Natural killer cell treated with Interleukin-12 subunit alpha and Interleukin-12 subunit beta and Interleukin-15 and Interleukin-18, amount 100 ng/mL, for 72 hours (primary cell): ENCODE measurements at regions not wholly inside any gene's neighbourhood (a gene's known extent, or its start where the extent isn't known, plus 50 kb on each side); places are given as distances from the start of the nearest gene placed in this dataset.
"Not testable (repeated sequence)": the region's sequence is repeated elsewhere in the genome, so short reads cannot be mapped to it uniquely, and the experiment has no call there.

Source experiments
- ATAC-seq, 2 donors: fragments of 150-1000 bp; cut with Tn5 transposase in 1 of 2; sonication (Bioruptor Pico), chemical (Tn5 transposase) in 1 of 2; 2 replicates each; pipeline ENCODE4 v1.10.0; 2021
- DNase-seq: peaks from one replicate; pipeline ENCODE4 v3.0.0; 2022; ENCODE audit warnings: low spot score
- H3K27ac Mint-ChIP-seq, 2 donors: 1 replicate in 1 of 2; 2 replicates in 1 of 2; pipeline ENCODE4 v1.8.0; 2022; ENCODE audit warnings: mixed read lengths in 2 of 2, mild to moderate bottlenecking in 1 of 2, moderate library complexity in 1 of 2
- H3K27me3 Mint-ChIP-seq, 2 donors: 1 replicate in 1 of 2; 2 replicates in 1 of 2; pipeline ENCODE4 v1.8.0; 2022; ENCODE audit warnings: mixed read lengths in 2 of 2
- H3K36me3 Mint-ChIP-seq: one replicate; pipeline ENCODE4 v1.8.0; 2022; ENCODE audit warnings: mixed read lengths
- H3K4me1 Mint-ChIP-seq, 2 donors: 1 replicate in 1 of 2; 2 replicates in 1 of 2; pipeline ENCODE4 v1.8.0; 2022; ENCODE audit warnings: low read depth in 2 of 2, mixed read lengths in 2 of 2, mild to moderate bottlenecking in 1 of 2
- H3K4me3 Mint-ChIP-seq: one replicate; pipeline ENCODE4 v1.8.0; 2022; ENCODE audit warnings: mixed read lengths
- H3K9me3 Mint-ChIP-seq: 2 replicates; pipeline ENCODE4 v1.8.0; 2022; ENCODE audit warnings: mixed read lengths

GRCh38 chr10:80720549-80720948, 182.8 kb downstream of the SH2D4B start:
- H3K27me3 Mint-ChIP-seq = peaks cover 0 to 2% of the 10 kb centered on the region in 2 donors
- no peak overlapping the region for H3K4me3 Mint-ChIP-seq
- H3K27ac Mint-ChIP-seq = no peak overlapping the region
- ATAC-seq = no peak
- no peaks in the 10 kb centered on the region for H3K9me3 Mint-ChIP-seq
- no peaks in the 10 kb centered on the region for H3K36me3 Mint-ChIP-seq
- DNase-seq = no peak
- H3K4me1 Mint-ChIP-seq = no peaks in the 10 kb centered on the region

- ATAC-seq, H3K27ac Mint-ChIP-seq, H3K9me3 Mint-ChIP-seq, H3K4me3 Mint-ChIP-seq, H3K4me1 Mint-ChIP-seq, H3K36me3 Mint-ChIP-seq, DNase-seq: not testable (repeated sequence)
- peaks cover 0 to 19% of the 10 kb centered on the region in 2 donors for H3K27me3 Mint-ChIP-seq
These were observed 190.7 kb downstream of the SH2D4B start for GRCh38 chr10:80728354-80728753.

DNA sequence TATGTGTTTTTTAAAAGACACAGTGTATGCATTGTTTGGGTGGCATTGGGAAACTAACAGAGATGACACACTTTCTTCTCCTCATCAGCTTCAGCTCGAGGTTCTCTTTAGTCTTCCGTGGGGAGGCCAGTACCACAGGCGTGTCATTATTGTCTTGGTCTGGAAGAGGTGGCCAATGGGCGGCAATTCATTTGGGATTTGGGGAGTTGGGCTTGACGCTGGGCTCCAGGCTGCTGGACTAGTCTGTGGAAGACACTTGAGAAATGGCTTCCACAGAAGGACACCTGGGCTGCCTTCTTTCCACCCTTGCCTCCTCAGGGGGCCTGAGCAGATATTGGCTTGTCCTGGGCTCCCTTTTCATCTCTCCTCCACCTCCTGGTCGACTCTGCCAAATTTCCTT, 192.2 kb downstream of the SH2D4B start:
- ATAC-seq = no peak
- H3K9me3 Mint-ChIP-seq = peaks cover 3% of the 10 kb centered on the region
- no peak overlapping the region for H3K4me3 Mint-ChIP-seq
- no peak overlapping the region for H3K27ac Mint-ChIP-seq
- H3K36me3 Mint-ChIP-seq = no peaks in the 10 kb centered on the region
- H3K4me1 Mint-ChIP-seq = no peaks in the 10 kb centered on the region
- peaks cover 0 to 19% of the 10 kb centered on the region in 2 donors for H3K27me3 Mint-ChIP-seq
- no peak for DNase-seq

GRCh38 chr10:80730522-80730921, 192.8 kb downstream of the SH2D4B start:
- no peak for ATAC-seq
- Mint-ChIP-seq H3K27me3 (peaks cover 0 to 19% of the 10 kb centered on the region in 2 donors), H3K27ac (no peak overlapping the region), H3K36me3 (no peaks in the 10 kb centered on the region), H3K4me1 (no peaks in the 10 kb centered on the region), H3K9me3 (peaks cover 3% of the 10 kb centered on the region), H3K4me3 (no peak overlapping the region)
- no peak for DNase-seq

DNA sequence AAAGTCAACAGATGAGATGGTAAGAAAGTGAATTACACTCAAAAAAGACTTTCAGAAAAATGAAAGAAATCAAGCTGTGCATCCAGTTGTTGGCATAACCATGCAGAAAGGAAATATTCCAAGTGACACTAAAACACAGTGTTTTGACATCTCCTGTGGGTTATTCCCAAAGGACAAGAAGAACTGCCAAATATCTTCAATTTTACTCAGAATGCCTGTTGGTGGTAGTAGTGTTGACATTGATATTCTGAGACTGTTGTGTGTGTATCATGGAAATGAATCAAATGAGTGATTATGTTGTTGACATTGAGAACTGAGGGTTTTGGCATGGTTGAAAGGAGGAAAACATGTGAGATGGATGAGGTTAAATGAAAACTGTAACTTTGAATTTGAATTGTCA, 196.9 kb downstream of the SH2D4B start:
- Mint-ChIP-seq H3K4me1 (no peaks in the 10 kb centered on the region), H3K4me3 (no peak overlapping the region), H3K27me3 (peaks cover 0 to 15% of the 10 kb centered on the region in 2 donors), H3K27ac (no peak overlapping the region), H3K36me3 (no peaks in the 10 kb centered on the region), H3K9me3 (no peaks in the 10 kb centered on the region)
- no peak for ATAC-seq
- DNase-seq = no peak

DNA sequence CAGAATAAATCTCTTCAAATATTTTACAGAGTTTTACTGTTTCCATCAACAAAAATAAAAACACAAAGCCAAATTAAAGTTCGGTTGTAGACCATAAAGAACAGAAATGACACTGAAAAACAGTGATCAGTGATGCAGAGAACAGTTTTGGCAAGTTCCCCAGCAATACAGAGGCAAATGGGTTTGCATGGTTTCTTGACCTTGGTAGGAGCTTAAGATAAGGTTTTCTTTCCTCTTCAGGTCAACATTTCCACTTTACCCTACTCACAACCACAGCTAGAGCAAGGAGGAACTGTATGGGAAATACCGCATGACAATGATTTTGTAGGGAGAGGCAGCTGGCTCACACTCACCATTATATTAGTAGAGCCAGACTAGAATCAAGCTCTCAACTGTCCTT, 199.5 kb downstream of the SH2D4B start:
- no peaks in the 10 kb centered on the region for H3K36me3 Mint-ChIP-seq
- H3K27me3 Mint-ChIP-seq = peaks cover 5 to 15% of the 10 kb centered on the region in 2 donors
- DNase-seq (no peak), ATAC-seq (no peak)
- H3K9me3 Mint-ChIP-seq = no peaks in the 10 kb centered on the region
- H3K4me3 Mint-ChIP-seq = no peak overlapping the region
- no peak overlapping the region for H3K27ac Mint-ChIP-seq
- no peaks in the 10 kb centered on the region for H3K4me1 Mint-ChIP-seq

DNA sequence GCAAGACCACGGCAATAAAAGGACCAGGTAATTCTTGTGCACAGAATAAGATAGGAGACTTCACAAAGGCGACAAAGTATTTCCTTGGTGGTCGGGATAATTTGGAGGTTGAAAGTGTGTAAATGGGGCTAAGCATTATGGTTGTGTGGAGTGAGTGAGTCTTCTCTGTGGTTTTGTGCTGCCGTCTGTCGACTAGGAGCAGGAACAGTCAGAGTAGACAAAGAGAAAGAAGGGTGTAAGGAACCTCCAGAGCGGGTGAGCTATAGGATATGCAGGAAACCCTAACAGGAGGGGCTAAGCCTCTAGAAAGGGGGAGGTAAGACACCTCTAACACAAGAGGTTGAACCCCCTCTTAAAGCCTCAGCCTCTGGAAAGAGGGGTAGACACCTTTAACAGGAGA, 201.6 kb downstream of the SH2D4B start:
- ATAC-seq = no peak
- H3K36me3 Mint-ChIP-seq = no peaks in the 10 kb centered on the region
- no peaks in the 10 kb centered on the region for H3K4me1 Mint-ChIP-seq
- no peaks in the 10 kb centered on the region for H3K9me3 Mint-ChIP-seq
- no peak overlapping the region for H3K27ac Mint-ChIP-seq
- H3K4me3 Mint-ChIP-seq = no peak overlapping the region
- peaks cover 5 to 26% of the 10 kb centered on the region in 2 donors for H3K27me3 Mint-ChIP-seq
- no peak for DNase-seq

GRCh38 chr10:80739963-80740715, 202.4 kb downstream of the SH2D4B start:
- DNase-seq = no peak
- Mint-ChIP-seq H3K27ac (no peak overlapping the region), H3K4me3 (no peak overlapping the region), H3K9me3 (no peaks in the 10 kb centered on the region), H3K36me3 (no peaks in the 10 kb centered on the region), H3K4me1 (no peaks in the 10 kb centered on the region), H3K27me3 (peaks cover 5 to 26% of the 10 kb centered on the region in 2 donors)
- no peak for ATAC-seq

DNA sequence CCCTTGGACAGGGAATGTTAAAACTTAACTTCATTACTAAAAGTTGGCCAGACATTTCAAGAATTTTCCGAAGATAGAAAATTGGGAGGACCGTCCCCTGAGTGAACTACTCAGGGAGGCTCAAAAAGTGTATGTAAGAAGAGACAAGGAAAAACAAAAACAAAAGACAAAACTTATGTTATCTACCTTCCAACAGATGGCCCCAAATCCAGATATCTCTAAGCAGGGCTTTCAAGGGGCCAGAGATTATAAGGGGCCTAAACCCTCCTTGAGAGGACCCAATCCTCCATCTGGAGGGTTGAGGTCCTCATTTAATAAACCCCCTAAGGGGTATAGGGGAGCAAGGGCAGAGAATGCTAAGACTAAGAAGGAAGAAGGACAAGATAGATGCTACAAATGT, 203.6 kb downstream of the SH2D4B start:
- H3K9me3 Mint-ChIP-seq = no peaks in the 10 kb centered on the region
- DNase-seq = no peak
- no peaks in the 10 kb centered on the region for H3K36me3 Mint-ChIP-seq
- H3K27me3 Mint-ChIP-seq = peaks cover 5 to 19% of the 10 kb centered on the region in 2 donors
- no peak for ATAC-seq
- H3K4me1 Mint-ChIP-seq = no peaks in the 10 kb centered on the region
- H3K4me3 Mint-ChIP-seq = no peak overlapping the region
- H3K27ac Mint-ChIP-seq = no peak overlapping the region

- Mint-ChIP-seq H3K27me3 (peaks cover 8 to 13% of the 10 kb centered on the region in 2 donors), H3K27ac (no peak overlapping the region), H3K4me1 (no peaks in the 10 kb centered on the region), H3K4me3 (no peak overlapping the region), H3K9me3 (peaks cover 4% of the 10 kb centered on the region), H3K36me3 (no peaks in the 10 kb centered on the region)
- DNase-seq = no peak
- no peak for ATAC-seq
These were observed 212.6 kb downstream of the SH2D4B start for GRCh38 chr10:80750268-80750667.

GRCh38 chr10:80751940-80752339, 214.2 kb downstream of the SH2D4B start:
- no peak overlapping the region for H3K27ac Mint-ChIP-seq
- H3K4me1 Mint-ChIP-seq = no peaks in the 10 kb centered on the region

DNA sequence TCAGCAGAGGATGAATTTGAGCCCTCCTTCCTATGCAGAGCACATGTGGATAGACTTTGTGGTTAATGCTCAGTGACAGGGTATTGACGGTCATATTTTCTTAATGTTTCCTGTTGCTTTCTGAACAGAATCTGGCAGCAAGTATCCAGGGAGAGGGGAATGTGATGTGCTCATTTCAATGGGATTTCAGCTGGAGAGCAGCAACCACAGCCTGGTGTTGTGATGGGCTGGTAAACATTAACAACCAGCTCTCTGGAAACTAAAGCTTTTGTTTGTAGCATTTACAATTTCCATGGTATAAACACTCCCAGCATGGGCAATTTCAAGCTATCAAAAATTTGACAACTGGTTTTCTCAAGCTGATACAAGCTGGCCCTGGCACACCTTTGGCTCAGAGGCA, 215.9 kb downstream of the SH2D4B start:
- no peak overlapping the region for H3K4me3 Mint-ChIP-seq
- no peak overlapping the region for H3K27ac Mint-ChIP-seq
- no peak for ATAC-seq
- DNase-seq = no peak
- no peaks in the 10 kb centered on the region for H3K4me1 Mint-ChIP-seq
- peaks cover 4% of the 10 kb centered on the region for H3K9me3 Mint-ChIP-seq
- no peaks in the 10 kb centered on the region for H3K36me3 Mint-ChIP-seq
- peaks cover 4 to 23% of the 10 kb centered on the region in 2 donors for H3K27me3 Mint-ChIP-seq

More at GRCh38 chr10:80751940-80752339, 214.2 kb downstream of the SH2D4B start:
- Mint-ChIP-seq H3K36me3 (no peaks in the 10 kb centered on the region), H3K9me3 (peaks cover 4% of the 10 kb centered on the region), H3K27me3 (peaks cover 8 to 23% of the 10 kb centered on the region in 2 donors), H3K4me3 (no peak overlapping the region)
- ATAC-seq = no peak
- DNase-seq = no peak

DNA sequence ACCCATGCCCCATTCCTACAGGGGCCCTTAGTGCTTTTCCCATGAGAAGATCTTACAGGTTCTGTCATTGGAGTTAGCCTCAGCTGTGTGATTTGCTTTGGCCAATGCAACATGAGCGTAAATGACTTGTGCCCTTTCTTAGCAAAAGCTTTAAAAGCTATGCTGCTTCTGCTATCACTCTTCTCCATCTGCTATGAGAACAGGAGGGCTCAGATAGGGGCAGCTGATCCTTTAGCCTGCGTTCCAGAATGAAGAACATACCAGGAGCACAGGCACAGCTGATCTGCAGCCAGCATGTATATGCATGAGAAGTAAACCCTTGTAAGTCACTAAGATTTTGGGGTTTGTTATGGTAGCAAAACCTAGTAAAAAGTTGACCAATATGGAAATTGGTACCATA, 218.2 kb downstream of the SH2D4B start:
- H3K36me3 Mint-ChIP-seq = no peaks in the 10 kb centered on the region
- no peaks in the 10 kb centered on the region for H3K4me1 Mint-ChIP-seq
- DNase-seq (no peak), ATAC-seq (no peak)
- peaks cover 4% of the 10 kb centered on the region for H3K9me3 Mint-ChIP-seq
- no peak overlapping the region for H3K4me3 Mint-ChIP-seq
- no peak overlapping the region for H3K27ac Mint-ChIP-seq
- H3K27me3 Mint-ChIP-seq = peaks cover 4 to 18% of the 10 kb centered on the region in 2 donors

GRCh38 chr10:80759693-80760092, 222.0 kb downstream of the SH2D4B start:
- ATAC-seq (no peak), DNase-seq (no peak)
- Mint-ChIP-seq H3K4me1 (no peaks in the 10 kb centered on the region), H3K4me3 (no peak overlapping the region), H3K27me3 (peaks cover 2 to 10% of the 10 kb centered on the region in 2 donors), H3K36me3 (no peaks in the 10 kb centered on the region), H3K9me3 (no peaks in the 10 kb centered on the region), H3K27ac (no peak overlapping the region)

DNA sequence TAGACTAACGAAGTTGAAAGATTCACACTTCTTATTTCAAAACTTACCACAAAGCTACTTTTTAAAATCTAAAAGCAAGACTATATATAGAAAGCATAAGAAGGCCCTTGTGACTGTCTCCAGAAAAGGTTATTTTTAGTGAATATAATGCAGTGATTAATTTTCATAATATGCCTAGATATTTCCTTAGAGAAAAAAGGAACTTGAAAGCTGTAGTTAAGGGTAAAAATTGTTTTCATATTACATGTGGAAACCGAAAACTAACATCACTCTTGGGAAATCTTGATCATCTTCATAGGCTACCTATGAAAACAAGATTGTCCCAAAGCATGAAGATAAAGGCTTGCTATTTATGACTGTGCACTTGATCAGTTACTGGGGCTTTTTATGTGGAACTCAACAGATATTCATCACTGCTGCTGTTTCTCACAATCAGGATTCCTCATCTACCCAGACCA, 223.2 kb downstream of the SH2D4B start:
- ATAC-seq = no peak
- Mint-ChIP-seq H3K4me3 (no peak overlapping the region), H3K27me3 (peaks cover 5 to 13% of the 10 kb centered on the region in 2 donors), H3K4me1 (no peaks in the 10 kb centered on the region), H3K9me3 (no peaks in the 10 kb centered on the region), H3K27ac (no peak overlapping the region), H3K36me3 (no peaks in the 10 kb centered on the region)
- DNase-seq = no peak
